ENCODE measurements at regions not wholly inside any gene's neighbourhood (a gene's known extent, or its start where the extent isn't known, plus 50 kb on each side); places are given as distances from the start of the nearest gene placed in this dataset.

DNA sequence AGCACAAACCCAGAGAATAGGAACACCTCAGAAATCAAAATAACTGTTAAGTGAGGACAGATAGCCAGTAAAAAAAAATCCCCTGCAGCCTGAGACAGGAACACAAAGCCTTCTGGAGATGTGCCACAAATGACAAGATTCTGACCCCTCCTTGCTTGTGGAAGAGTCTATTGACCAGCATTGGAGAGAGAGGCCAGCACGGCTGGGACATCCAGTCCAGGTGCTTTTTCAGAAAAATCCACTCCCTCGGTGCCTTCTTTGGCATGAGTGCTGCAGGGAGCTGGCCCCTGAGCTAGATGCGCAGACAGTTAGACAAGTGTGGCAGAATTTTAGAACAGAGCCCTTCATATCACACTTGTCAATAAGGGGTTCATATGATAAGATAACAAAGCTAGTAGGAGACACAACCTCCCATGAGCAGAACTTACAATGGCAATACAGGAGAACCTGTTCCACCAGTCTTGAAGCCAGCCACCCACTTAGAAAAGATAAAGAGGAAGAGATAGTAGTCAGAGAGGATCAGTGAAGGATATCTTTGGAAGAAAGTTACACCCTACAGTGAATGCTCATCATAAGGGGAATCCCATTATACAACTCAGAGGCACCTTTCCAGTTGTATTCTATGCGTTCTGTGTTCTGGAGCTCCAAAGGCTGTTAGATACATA lies 298.4 kb downstream of the TLE1 start:
- no peak overlapping the region for H3K4me3 ChIP-seq (ENCODE audit: low read length, poor library complexity, severe bottlenecking)
- H3K9me3 ChIP-seq (ENCODE audit: insufficient read depth, low read depth, low read length), result no peaks in the 10 kb centered on the region
- H3K36me3 ChIP-seq (ENCODE audit: insufficient read depth, low read length), result no peaks in the 10 kb centered on the region
- H3K79me2 ChIP-seq (ENCODE audit: insufficient read depth, low read length), result no peaks in the 10 kb centered on the region
- H3K9ac ChIP-seq (ENCODE audit: low read depth, low read length, poor library complexity, severe bottlenecking), result no peak overlapping the region
- H3K27me3 ChIP-seq (ENCODE audit: insufficient read depth, low read length, poor library complexity, severe bottlenecking), result no peaks in the 10 kb centered on the region
- peaks cover 7% of the 10 kb centered on the region for H3K4me1 ChIP-seq (ENCODE audit: insufficient read depth, low read length, poor library complexity, severe bottlenecking)
- H4K20me1 ChIP-seq (ENCODE audit: insufficient read depth, low read length, poor library complexity, severe bottlenecking), result no peaks in the 10 kb centered on the region
- no peaks in the 10 kb centered on the region for H3K9me2 ChIP-seq (replicated peaks; ENCODE audit: low read depth, low read length)
- no peak overlapping the region for H2AFZ ChIP-seq (ENCODE audit: low read length)
- no peak overlapping the region for H3K4me2 ChIP-seq (ENCODE audit: low read depth, low read length, poor library complexity, severe bottlenecking)
- no peaks in the 10 kb centered on the region for H3F3A ChIP-seq (ENCODE audit: low read depth)
- no peak for TF ChIP-seq EZH2phosphoT487 (IDR thresholded peaks at IDR 0.05; ENCODE audit: borderline replicate concordance)
- TF ChIP-seq, protein P1, sequence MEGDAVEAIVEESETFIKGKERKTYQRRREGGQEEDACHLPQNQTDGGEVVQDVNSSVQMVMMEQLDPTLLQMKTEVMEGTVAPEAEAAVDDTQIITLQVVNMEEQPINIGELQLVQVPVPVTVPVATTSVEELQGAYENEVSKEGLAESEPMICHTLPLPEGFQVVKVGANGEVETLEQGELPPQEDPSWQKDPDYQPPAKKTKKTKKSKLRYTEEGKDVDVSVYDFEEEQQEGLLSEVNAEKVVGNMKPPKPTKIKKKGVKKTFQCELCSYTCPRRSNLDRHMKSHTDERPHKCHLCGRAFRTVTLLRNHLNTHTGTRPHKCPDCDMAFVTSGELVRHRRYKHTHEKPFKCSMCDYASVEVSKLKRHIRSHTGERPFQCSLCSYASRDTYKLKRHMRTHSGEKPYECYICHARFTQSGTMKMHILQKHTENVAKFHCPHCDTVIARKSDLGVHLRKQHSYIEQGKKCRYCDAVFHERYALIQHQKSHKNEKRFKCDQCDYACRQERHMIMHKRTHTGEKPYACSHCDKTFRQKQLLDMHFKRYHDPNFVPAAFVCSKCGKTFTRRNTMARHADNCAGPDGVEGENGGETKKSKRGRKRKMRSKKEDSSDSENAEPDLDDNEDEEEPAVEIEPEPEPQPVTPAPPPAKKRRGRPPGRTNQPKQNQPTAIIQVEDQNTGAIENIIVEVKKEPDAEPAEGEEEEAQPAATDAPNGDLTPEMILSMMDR (conservative IDR thresholded peaks at IDR 0.05; ENCODE audit: low read length), result no peak

DNA sequence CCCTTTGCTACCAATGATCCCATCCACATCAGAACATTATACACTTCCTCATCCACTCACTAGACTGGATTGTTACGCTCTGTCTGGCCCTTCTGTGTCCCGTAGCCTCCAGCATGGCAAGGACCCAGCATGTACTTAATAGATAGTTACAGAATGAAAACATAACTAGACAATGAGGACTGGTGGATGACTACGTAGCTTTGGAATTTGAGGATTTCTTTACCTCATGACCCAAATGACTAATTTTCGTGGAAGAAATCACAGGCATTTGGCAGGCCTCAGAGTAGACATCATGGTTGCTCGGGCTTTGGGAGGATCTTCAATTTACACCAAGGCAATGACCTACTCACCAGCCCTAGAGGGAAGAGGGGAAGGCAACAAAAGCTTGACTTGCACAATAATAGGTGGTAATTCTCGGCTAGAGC lies 299.8 kb downstream of the TLE1 start:
- Histone ChIP-seq H3K79me2 (ENCODE audit: insufficient read depth, low read length) (no peaks in the 10 kb centered on the region), H3K4me2 (ENCODE audit: low read depth, low read length, poor library complexity, severe bottlenecking) (no peak overlapping the region), H2AFZ (ENCODE audit: low read length) (no peak overlapping the region), H3F3A (ENCODE audit: low read depth) (no peaks in the 10 kb centered on the region), H3K36me3 (ENCODE audit: insufficient read depth, low read length) (no peaks in the 10 kb centered on the region), H3K9me3 (ENCODE audit: insufficient read depth, low read depth, low read length) (no peaks in the 10 kb centered on the region), H3K4me3 (ENCODE audit: low read length, poor library complexity, severe bottlenecking) (no peak overlapping the region), H3K9me2 (replicated peaks; ENCODE audit: low read depth, low read length) (no peaks in the 10 kb centered on the region), H3K4me1 (ENCODE audit: insufficient read depth, low read length, poor library complexity, severe bottlenecking) (no peaks in the 10 kb centered on the region), H4K20me1 (ENCODE audit: insufficient read depth, low read length, poor library complexity, severe bottlenecking) (no peaks in the 10 kb centered on the region), H3K9ac (ENCODE audit: low read depth, low read length, poor library complexity, severe bottlenecking) (no peak overlapping the region), H3K27me3 (ENCODE audit: insufficient read depth, low read length, poor library complexity, severe bottlenecking) (no peaks in the 10 kb centered on the region)
- TF ChIP-seq EZH2phosphoT487 (IDR thresholded peaks at IDR 0.05; ENCODE audit: borderline replicate concordance), result no peak
- TF ChIP-seq, protein P1 (conservative IDR thresholded peaks at IDR 0.05; ENCODE audit: low read length), result no peak

DNA sequence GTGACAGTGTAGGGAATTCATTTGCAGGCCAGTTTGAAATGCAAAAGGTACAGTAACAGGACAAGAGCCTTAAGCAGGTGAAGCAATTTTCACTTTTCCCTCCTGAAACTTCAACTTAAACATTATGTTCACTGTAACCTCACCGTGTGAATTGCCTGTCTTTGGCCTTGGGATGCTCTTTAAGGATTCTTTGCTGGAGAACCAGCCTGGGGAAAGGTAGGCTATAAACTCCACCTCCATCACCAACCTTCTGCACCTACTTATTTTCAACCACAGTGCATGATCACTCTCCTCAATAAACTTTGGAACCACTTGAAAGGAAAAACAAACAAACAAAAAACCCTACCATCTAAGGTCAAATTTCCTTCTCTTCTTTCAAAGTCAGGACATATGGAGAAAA lies 300.5 kb downstream of the TLE1 start:
- H3K79me2 ChIP-seq (ENCODE audit: insufficient read depth, low read length), result no peaks in the 10 kb centered on the region
- H3K9me3 ChIP-seq (ENCODE audit: insufficient read depth, low read depth, low read length), result no peaks in the 10 kb centered on the region
- H3K4me2 ChIP-seq (ENCODE audit: low read depth, low read length, poor library complexity, severe bottlenecking), result no peak overlapping the region
- H3K27me3 ChIP-seq (ENCODE audit: insufficient read depth, low read length, poor library complexity, severe bottlenecking), result no peaks in the 10 kb centered on the region
- no peak overlapping the region for H3K4me3 ChIP-seq (ENCODE audit: low read length, poor library complexity, severe bottlenecking)
- H4K20me1 ChIP-seq (ENCODE audit: insufficient read depth, low read length, poor library complexity, severe bottlenecking), result no peaks in the 10 kb centered on the region
- no peak overlapping the region for H3K9ac ChIP-seq (ENCODE audit: low read depth, low read length, poor library complexity, severe bottlenecking)
- no peaks in the 10 kb centered on the region for H3K36me3 ChIP-seq (ENCODE audit: insufficient read depth, low read length)
- H3K4me1 ChIP-seq (ENCODE audit: insufficient read depth, low read length, poor library complexity, severe bottlenecking), result no peaks in the 10 kb centered on the region
- no peak overlapping the region for H2AFZ ChIP-seq (ENCODE audit: low read length)
- TF ChIP-seq, protein P1 (conservative IDR thresholded peaks at IDR 0.05; ENCODE audit: low read length), result no peak
- no peak for TF ChIP-seq EZH2phosphoT487 (IDR thresholded peaks at IDR 0.05; ENCODE audit: borderline replicate concordance)
- H3K9me2 ChIP-seq (replicated peaks; ENCODE audit: low read depth, low read length), result no peaks in the 10 kb centered on the region
- H3F3A ChIP-seq (ENCODE audit: low read depth), result no peaks in the 10 kb centered on the region

Data from Loucy (cell line).